Mesenchymal stem cell (in vitro differentiated cells and primary cell): ENCODE measurements at regions not wholly inside any gene's neighbourhood (a gene's known extent, or its start where the extent isn't known, plus 50 kb on each side); places are given as distances from the start of the nearest gene placed in this dataset.

ENCODE experiments used
- DNase-seq: peaks from one replicate; pipeline ENCODE4 v3.0.0-alpha.2; 2013
- H2AFZ ChIP-seq: one replicate; pipeline ENCODE4 v1.6.1; 2013; ENCODE audit warnings: low read depth, mild to moderate bottlenecking, control low read depth, inconsistent platforms, low read length, moderate library complexity
- H2AK5ac ChIP-seq: 2 replicates; pipeline ENCODE4 v1.6.1; 2013; ENCODE audit warnings: low read length, moderate library complexity, mild to moderate bottlenecking, inconsistent platforms; ENCODE audit not compliant: severe bottlenecking
- H2BK120ac ChIP-seq: one replicate; pipeline ENCODE4 v1.6.1; 2013; ENCODE audit warnings: low read depth, mild to moderate bottlenecking, inconsistent platforms, low read length, moderate library complexity
- H2BK12ac ChIP-seq, 2 experiments: one replicate each; pipeline ENCODE4 v1.6.1; 2013; ENCODE audit warnings: inconsistent platforms in 2 of 2, low read length in 2 of 2, mild to moderate bottlenecking in 2 of 2, moderate library complexity in 2 of 2, control low read depth in 1 of 2
- H2BK15ac ChIP-seq: one replicate; pipeline ENCODE4 v1.6.1; 2013; ENCODE audit warnings: mild to moderate bottlenecking, low read depth, inconsistent platforms; ENCODE audit not compliant: poor library complexity, severe bottlenecking
- H2BK5ac ChIP-seq: 2 replicates; pipeline ENCODE4 v1.6.1; 2013; ENCODE audit warnings: low read depth, mild to moderate bottlenecking, low read length, control low read depth, inconsistent platforms; ENCODE audit not compliant: poor library complexity, severe bottlenecking
- H3K14ac ChIP-seq, 2 experiments: one replicate each; pipeline ENCODE4 v1.6.1; 2013; ENCODE audit warnings: inconsistent platforms in 2 of 2, low read length in 2 of 2, control low read depth in 1 of 2, mild to moderate bottlenecking in 1 of 2, moderate library complexity in 1 of 2
- H3K18ac ChIP-seq, 2 experiments: one replicate each; pipeline ENCODE4 v1.6.1; 2013; ENCODE audit warnings: inconsistent platforms in 2 of 2, low read length in 2 of 2, control low read depth in 1 of 2, low read depth in 1 of 2, mild to moderate bottlenecking in 1 of 2
- H3K23ac ChIP-seq, 2 experiments: one replicate each; pipeline ENCODE4 v1.6.1; 2013; ENCODE audit warnings: inconsistent platforms in 2 of 2, low read length in 2 of 2, mild to moderate bottlenecking in 2 of 2, moderate library complexity in 2 of 2, control low read depth in 1 of 2
- H3K27ac ChIP-seq: 2 replicates; pipeline ENCODE4 v1.5.1; 2013; ENCODE audit warnings: mild to moderate bottlenecking, moderate library complexity, low read length, control low read depth, inconsistent platforms; ENCODE audit not compliant: poor library complexity, severe bottlenecking
- H3K27me3 ChIP-seq, 2 experiments: 2 replicates each; pipeline versions ENCODE4 v1.6.1 to v1.7.0; 2013; ENCODE audit warnings: low read length in 2 of 2, mild to moderate bottlenecking in 2 of 2, moderate library complexity in 2 of 2, control low read depth in 1 of 2, inconsistent platforms in 1 of 2; ENCODE audit not compliant: control insufficient read depth in 1 of 2, insufficient read depth in 1 of 2
- H3K36me3 ChIP-seq, 2 experiments: 2 replicates each; pipeline versions ENCODE4 v1.6.1 to v1.7.0; 2013; ENCODE audit warnings: low read length in 2 of 2, control low read depth in 1 of 2, inconsistent platforms in 1 of 2, low read depth in 1 of 2, mild to moderate bottlenecking in 1 of 2; ENCODE audit not compliant: insufficient read depth in 2 of 2, control insufficient read depth in 1 of 2
- H3K4ac ChIP-seq, 2 experiments: one replicate each; pipeline ENCODE4 v1.6.1; 2013; ENCODE audit warnings: inconsistent platforms in 2 of 2, low read length in 2 of 2, mild to moderate bottlenecking in 2 of 2, moderate library complexity in 2 of 2, control low read depth in 1 of 2, low read depth in 1 of 2
- H3K4me1 ChIP-seq: 2 replicates; pipeline ENCODE4 v1.6.1; 2013; ENCODE audit warnings: low read depth, low read length, control low read depth; ENCODE audit not compliant: control insufficient read depth, insufficient read depth
- H3K4me2 ChIP-seq: 2 replicates; pipeline ENCODE4 v1.6.1; 2013; ENCODE audit warnings: low read length, mild to moderate bottlenecking, inconsistent platforms; ENCODE audit not compliant: poor library complexity, severe bottlenecking
- H3K4me3 ChIP-seq, 2 experiments: 2 replicates each; pipeline versions ENCODE4 v1.5.1 to v1.7.0; 2013; ENCODE audit warnings: low read length in 2 of 2, mild to moderate bottlenecking in 2 of 2, control low read depth in 1 of 2, low read depth in 1 of 2; ENCODE audit not compliant: insufficient read depth in 1 of 2
- H3K79me1 ChIP-seq: replicated peaks from 2 replicates; pipeline ENCODE4 v1.6.1; 2013; ENCODE audit warnings: mild to moderate bottlenecking, control low read depth, low read length, inconsistent platforms; ENCODE audit not compliant: poor library complexity, severe bottlenecking
- H3K9ac ChIP-seq: 2 replicates; pipeline ENCODE4 v1.7.0; 2013; ENCODE audit warnings: mild to moderate bottlenecking, low read length, moderate library complexity
- H3K9me3 ChIP-seq: 2 replicates; pipeline ENCODE4 v1.7.0; 2013; ENCODE audit warnings: mild to moderate bottlenecking, low read length; ENCODE audit not compliant: control insufficient read depth
- H4K8ac ChIP-seq: one replicate; pipeline ENCODE4 v1.6.1; 2013; ENCODE audit warnings: inconsistent platforms, mild to moderate bottlenecking, low read length, moderate library complexity
- H4K91ac ChIP-seq: one replicate; pipeline ENCODE4 v1.6.1; 2013; ENCODE audit warnings: mild to moderate bottlenecking, low read length, inconsistent platforms
- WGBS: methylation state at CpG from one replicate; pipeline ENCODE4 v1.1.7; 2013; ENCODE audit warnings: mixed read lengths; 5-methylcytosine and 5-hydroxymethylcytosine counted together

DNA sequence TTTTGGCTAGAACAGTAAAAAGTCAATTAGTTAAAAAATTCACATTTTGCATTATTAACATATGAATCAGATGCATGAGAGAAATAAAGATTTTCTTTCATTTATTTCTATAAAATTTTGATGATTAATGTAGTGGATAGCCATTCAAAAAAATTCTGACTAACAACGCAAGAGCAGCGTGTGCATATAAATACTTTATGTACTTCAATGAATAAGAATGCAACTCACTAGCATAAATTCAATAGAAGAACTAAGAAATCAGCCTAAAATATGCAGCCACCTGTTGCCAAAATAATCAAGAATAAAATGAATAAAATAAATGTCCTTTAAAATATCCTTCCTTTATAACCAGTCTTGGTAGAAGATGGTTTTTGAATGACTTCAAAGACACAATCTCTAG, 471.9 kb downstream of the PDGFC start:
- H4K8ac ChIP-seq = no peak overlapping the region
- H4K91ac ChIP-seq = no peak overlapping the region
- no peak overlapping the region for H2AK5ac ChIP-seq
- H3K9me3 ChIP-seq = no peaks in the 10 kb centered on the region
- WGBS = no CpG with 5 or more reads among the region's 2 CpGs
- no peak for DNase-seq
- H2BK120ac ChIP-seq = no peak overlapping the region
- no peak overlapping the region for H3K27ac ChIP-seq
- no peaks in the 10 kb centered on the region for H3K36me3 ChIP-seq
- H2AFZ ChIP-seq = no peak overlapping the region
- no peak overlapping the region for H3K4me2 ChIP-seq
- no peak overlapping the region for H3K9ac ChIP-seq
- H3K79me1 ChIP-seq = no peaks in the 10 kb centered on the region
- no peaks in the 10 kb centered on the region for H3K27me3 ChIP-seq
- H2BK12ac ChIP-seq = no peak overlapping the region
- no peak overlapping the region for H3K4ac ChIP-seq
- H3K14ac ChIP-seq = no peak overlapping the region
- no peak overlapping the region for H3K23ac ChIP-seq
- H2BK15ac ChIP-seq = no peak overlapping the region
- H3K4me1 ChIP-seq = no peaks in the 10 kb centered on the region
- no peak overlapping the region for H2BK5ac ChIP-seq
- no peak overlapping the region for H3K4me3 ChIP-seq
- no peak overlapping the region for H3K18ac ChIP-seq

- Histone ChIP-seq H3K4me3 (no peak overlapping the region), H2AK5ac (no peak overlapping the region), H3K9ac (no peak overlapping the region), H3K18ac (no peak overlapping the region), H2BK12ac (no peak overlapping the region), H3K4me1 (no peaks in the 10 kb centered on the region), H4K8ac (no peak overlapping the region), H3K4me2 (no peak overlapping the region), H2BK5ac (no peak overlapping the region), H3K27ac (no peak overlapping the region), H3K36me3 (no peaks in the 10 kb centered on the region), H3K23ac (no peak overlapping the region), H3K14ac (no peak overlapping the region), H2BK120ac (no peak overlapping the region), H4K91ac (no peak overlapping the region), H3K4ac (no peak overlapping the region), H3K9me3 (no peaks in the 10 kb centered on the region), H3K79me1 (no peaks in the 10 kb centered on the region), H3K27me3 (no peaks in the 10 kb centered on the region), H2AFZ (no peak overlapping the region), H2BK15ac (no peak overlapping the region)
- WGBS = 96% methylated on average over 5 of the region's 6 CpGs
- DNase-seq = no peak
Measured at GRCh38 chr4:156497486-156497885, 474.1 kb downstream of the PDGFC start.

DNA sequence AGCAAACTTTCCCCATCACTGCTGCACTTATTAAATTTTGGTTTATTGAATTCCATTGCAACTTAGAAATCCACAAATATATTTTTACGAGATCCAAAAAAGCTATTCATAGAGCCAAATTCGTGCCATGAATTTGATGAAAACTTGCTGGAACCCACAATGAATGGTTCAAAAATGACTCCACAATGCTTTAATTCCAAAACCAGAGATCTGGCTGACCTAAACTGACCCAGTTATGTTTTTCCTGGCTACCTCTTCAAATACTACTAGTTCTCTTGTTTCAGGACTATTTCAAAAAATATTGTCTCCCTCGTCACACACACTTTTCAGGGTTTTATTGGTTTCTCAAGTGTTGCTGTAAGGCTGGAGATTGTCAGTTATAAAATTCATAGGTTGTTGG, 474.8 kb downstream of the PDGFC start:
- 92% methylated on average over 2 of the region's 3 CpGs for WGBS

GRCh38 chr4:156495836-156496235, 475.8 kb downstream of the PDGFC start:
- WGBS = 80% methylated on average over 1 of the region's 1 CpG
- no peak overlapping the region for H3K14ac ChIP-seq
- H2BK5ac ChIP-seq = no peak overlapping the region
- H3K4me3 ChIP-seq = no peak overlapping the region
- H3K23ac ChIP-seq = no peak overlapping the region
- H3K4ac ChIP-seq = no peak overlapping the region
- no peaks in the 10 kb centered on the region for H3K27me3 ChIP-seq
- no peak overlapping the region for H3K9ac ChIP-seq
- H3K4me1 ChIP-seq = no peaks in the 10 kb centered on the region
- no peak overlapping the region for H2AFZ ChIP-seq
- H3K36me3 ChIP-seq = no peaks in the 10 kb centered on the region
- no peak for DNase-seq
- H3K79me1 ChIP-seq = no peaks in the 10 kb centered on the region
- no peaks in the 10 kb centered on the region for H3K9me3 ChIP-seq
- H4K8ac ChIP-seq = no peak overlapping the region
- no peak overlapping the region for H4K91ac ChIP-seq
- H3K27ac ChIP-seq = no peak overlapping the region
- H3K4me2 ChIP-seq = no peak overlapping the region
- no peak overlapping the region for H2AK5ac ChIP-seq
- H2BK12ac ChIP-seq = no peak overlapping the region
- no peak overlapping the region for H2BK120ac ChIP-seq
- H3K18ac ChIP-seq = no peak overlapping the region
- no peak overlapping the region for H2BK15ac ChIP-seq

More for the DNA sequence above, 474.8 kb downstream of the PDGFC start:
- no peak overlapping the region for H3K27ac ChIP-seq
- H3K27me3 ChIP-seq = no peaks in the 10 kb centered on the region
- H3K9me3 ChIP-seq = no peaks in the 10 kb centered on the region
- H2AFZ ChIP-seq = no peak overlapping the region
- no peaks in the 10 kb centered on the region for H3K79me1 ChIP-seq
- no peak overlapping the region for H2AK5ac ChIP-seq
- no peaks in the 10 kb centered on the region for H3K4me1 ChIP-seq
- no peak overlapping the region for H2BK120ac ChIP-seq
- no peak overlapping the region for H3K14ac ChIP-seq
- no peak overlapping the region for H2BK5ac ChIP-seq
- no peak overlapping the region for H3K4ac ChIP-seq
- DNase-seq = no peak
- no peak overlapping the region for H2BK15ac ChIP-seq
- no peak overlapping the region for H3K23ac ChIP-seq
- no peak overlapping the region for H3K18ac ChIP-seq
- H3K9ac ChIP-seq = peak overlapping the region; percentile 4
- H4K8ac ChIP-seq = no peak overlapping the region
- H3K4me2 ChIP-seq = no peak overlapping the region
- H2BK12ac ChIP-seq = no peak overlapping the region
- H4K91ac ChIP-seq = no peak overlapping the region
- H3K4me3 ChIP-seq = no peak overlapping the region
- H3K36me3 ChIP-seq = no peaks in the 10 kb centered on the region
